ENCODE measurements at regions not wholly inside any gene's neighbourhood (a gene's known extent, or its start where the extent isn't known, plus 50 kb on each side); places are given as distances from the start of the nearest gene placed in this dataset.
A peak's percentile ranks its signal among the peaks of the same experiment; 100 is the strongest.
"Not testable (repeated sequence)": the region's sequence is repeated elsewhere in the genome, so short reads cannot be mapped to it uniquely, and the experiment has no call there.

GRCh38 chr7:12031186-12031585 lies 179.9 kb upstream of the TMEM106B start:
- no peak overlapping the region for H3K27ac Mint-ChIP-seq
- H3K4me1 Mint-ChIP-seq (ENCODE audit: low read depth): no peaks in the 10 kb centered on the region
- no peaks in the 10 kb centered on the region for H3K9me3 Mint-ChIP-seq
- peaks cover 19% of the 10 kb centered on the region for H3K27me3 Mint-ChIP-seq
- no peaks in the 10 kb centered on the region for H3K36me3 Mint-ChIP-seq (ENCODE audit: low read depth)
- no peak overlapping the region for H3K4me3 Mint-ChIP-seq

- no peaks in the 10 kb centered on the region for H3K36me3 Mint-ChIP-seq (ENCODE audit: low read depth)
- no peaks in the 10 kb centered on the region for H3K4me1 Mint-ChIP-seq (ENCODE audit: low read depth)
- peaks cover 19% of the 10 kb centered on the region for H3K27me3 Mint-ChIP-seq
- H3K27ac Mint-ChIP-seq: no peak overlapping the region
- H3K4me3 Mint-ChIP-seq: no peak overlapping the region
- no peaks in the 10 kb centered on the region for H3K9me3 Mint-ChIP-seq
Observed at GRCh38 chr7:12031638-12032037, 179.5 kb upstream of the TMEM106B start.

GRCh38 chr7:12032146-12032545 lies 178.9 kb upstream of the TMEM106B start:
- no peaks in the 10 kb centered on the region for H3K36me3 Mint-ChIP-seq (ENCODE audit: low read depth)
- no peak overlapping the region for H3K4me3 Mint-ChIP-seq
- H3K4me1 Mint-ChIP-seq (ENCODE audit: low read depth): no peaks in the 10 kb centered on the region
- no peak overlapping the region for H3K27ac Mint-ChIP-seq
- no peaks in the 10 kb centered on the region for H3K9me3 Mint-ChIP-seq
- peaks cover 19% of the 10 kb centered on the region for H3K27me3 Mint-ChIP-seq

- not testable (repeated sequence) for H3K4me1 Mint-ChIP-seq (ENCODE audit: low read depth); H3K27me3 Mint-ChIP-seq; H3K36me3 Mint-ChIP-seq (ENCODE audit: low read depth); H3K27ac Mint-ChIP-seq; H3K4me3 Mint-ChIP-seq; H3K9me3 Mint-ChIP-seq
Observed at GRCh38 chr7:12043457-12043856, 167.6 kb upstream of the TMEM106B start.

- H3K4me1 Mint-ChIP-seq (ENCODE audit: low read depth): no peaks in the 10 kb centered on the region
- no peaks in the 10 kb centered on the region for H3K36me3 Mint-ChIP-seq (ENCODE audit: low read depth)
- H3K9me3 Mint-ChIP-seq: peaks cover 20% of the 10 kb centered on the region
- H3K4me3 Mint-ChIP-seq: no peak overlapping the region
- H3K27me3 Mint-ChIP-seq: peaks cover 11% of the 10 kb centered on the region
- no peak overlapping the region for H3K27ac Mint-ChIP-seq
Observed at GRCh38 chr7:12052211-12052610, 158.9 kb upstream of the TMEM106B start.

GRCh38 chr7:12053561-12053960 lies 157.5 kb upstream of the TMEM106B start:
- Mint-ChIP-seq H3K4me3 (no peak overlapping the region), H3K4me1 (ENCODE audit: low read depth) (no peaks in the 10 kb centered on the region), H3K36me3 (ENCODE audit: low read depth) (no peaks in the 10 kb centered on the region), H3K9me3 (peaks cover 23% of the 10 kb centered on the region), H3K27ac (no peak overlapping the region), H3K27me3 (peaks cover 11% of the 10 kb centered on the region)

- Mint-ChIP-seq H3K27me3 (peaks cover 3% of the 10 kb centered on the region), H3K9me3 (peaks cover 23% of the 10 kb centered on the region), H3K4me1 (ENCODE audit: low read depth) (no peaks in the 10 kb centered on the region), H3K4me3 (no peak overlapping the region), H3K36me3 (ENCODE audit: low read depth) (no peaks in the 10 kb centered on the region), H3K27ac (no peak overlapping the region)
Observed at GRCh38 chr7:12054830-12055229, 156.3 kb upstream of the TMEM106B start.

GRCh38 chr7:12056381-12056780 lies 154.7 kb upstream of the TMEM106B start:
- H3K9me3 Mint-ChIP-seq: peaks cover 23% of the 10 kb centered on the region
- no peaks in the 10 kb centered on the region for H3K4me1 Mint-ChIP-seq (ENCODE audit: low read depth)
- H3K27me3 Mint-ChIP-seq: no peaks in the 10 kb centered on the region
- no peak overlapping the region for H3K4me3 Mint-ChIP-seq
- no peaks in the 10 kb centered on the region for H3K36me3 Mint-ChIP-seq (ENCODE audit: low read depth)
- no peak overlapping the region for H3K27ac Mint-ChIP-seq

GRCh38 chr7:12056977-12057376 lies 154.1 kb upstream of the TMEM106B start:
- no peaks in the 10 kb centered on the region for H3K4me1 Mint-ChIP-seq (ENCODE audit: low read depth)
- H3K4me3 Mint-ChIP-seq: no peak overlapping the region
- H3K36me3 Mint-ChIP-seq (ENCODE audit: low read depth): no peaks in the 10 kb centered on the region
- H3K27me3 Mint-ChIP-seq: no peaks in the 10 kb centered on the region
- H3K27ac Mint-ChIP-seq: no peak overlapping the region
- H3K9me3 Mint-ChIP-seq: peaks cover 23% of the 10 kb centered on the region

- Mint-ChIP-seq H3K9me3 (peaks cover 5% of the 10 kb centered on the region), H3K4me3 (no peak overlapping the region), H3K36me3 (ENCODE audit: low read depth) (no peaks in the 10 kb centered on the region), H3K27ac (no peak overlapping the region), H3K27me3 (no peaks in the 10 kb centered on the region), H3K4me1 (ENCODE audit: low read depth) (peaks cover 12% of the 10 kb centered on the region)
Observed at GRCh38 chr7:12062062-12062461, 149.0 kb upstream of the TMEM106B start.

GRCh38 chr7:12064586-12065127 lies 146.4 kb upstream of the TMEM106B start:
- no peaks in the 10 kb centered on the region for H3K27me3 Mint-ChIP-seq
- no peak overlapping the region for H3K27ac Mint-ChIP-seq
- no peaks in the 10 kb centered on the region for H3K36me3 Mint-ChIP-seq (ENCODE audit: low read depth)
- H3K4me3 Mint-ChIP-seq: no peak overlapping the region
- peaks cover 13% of the 10 kb centered on the region for H3K4me1 Mint-ChIP-seq (ENCODE audit: low read depth)
- no peaks in the 10 kb centered on the region for H3K9me3 Mint-ChIP-seq

GRCh38 chr7:12066004-12066403 lies 145.1 kb upstream of the TMEM106B start:
- Mint-ChIP-seq H3K4me1 (ENCODE audit: low read depth) (peaks cover 13% of the 10 kb centered on the region), H3K27me3 (no peaks in the 10 kb centered on the region), H3K9me3 (no peaks in the 10 kb centered on the region), H3K36me3 (ENCODE audit: low read depth) (no peaks in the 10 kb centered on the region), H3K27ac (peak overlapping the region; percentile 41), H3K4me3 (no peak overlapping the region)

GRCh38 chr7:12066521-12066920 lies 144.6 kb upstream of the TMEM106B start:
- Mint-ChIP-seq H3K27ac (no peak overlapping the region), H3K4me1 (ENCODE audit: low read depth) (peaks cover 13% of the 10 kb centered on the region), H3K36me3 (ENCODE audit: low read depth) (no peaks in the 10 kb centered on the region), H3K4me3 (no peak overlapping the region), H3K9me3 (no peaks in the 10 kb centered on the region), H3K27me3 (no peaks in the 10 kb centered on the region)

GRCh38 chr7:12067156-12067831 lies 143.8 kb upstream of the TMEM106B start:
- H3K27ac Mint-ChIP-seq: no peak overlapping the region
- H3K27me3 Mint-ChIP-seq: no peaks in the 10 kb centered on the region
- no peaks in the 10 kb centered on the region for H3K36me3 Mint-ChIP-seq (ENCODE audit: low read depth)
- no peak overlapping the region for H3K4me3 Mint-ChIP-seq
- H3K4me1 Mint-ChIP-seq (ENCODE audit: low read depth): peaks cover 13% of the 10 kb centered on the region
- no peaks in the 10 kb centered on the region for H3K9me3 Mint-ChIP-seq

GRCh38 chr7:12069757-12070156 lies 141.3 kb upstream of the TMEM106B start:
- no peaks in the 10 kb centered on the region for H3K27me3 Mint-ChIP-seq
- H3K27ac Mint-ChIP-seq: no peak overlapping the region
- H3K4me1 Mint-ChIP-seq (ENCODE audit: low read depth): peaks cover 13% of the 10 kb centered on the region
- no peaks in the 10 kb centered on the region for H3K36me3 Mint-ChIP-seq (ENCODE audit: low read depth)
- no peak overlapping the region for H3K4me3 Mint-ChIP-seq
- peaks cover 3% of the 10 kb centered on the region for H3K9me3 Mint-ChIP-seq

- Mint-ChIP-seq H3K4me1 (ENCODE audit: low read depth) (no peaks in the 10 kb centered on the region), H3K9me3 (peaks cover 22% of the 10 kb centered on the region), H3K27me3 (no peaks in the 10 kb centered on the region), H3K4me3 (no peak overlapping the region), H3K36me3 (ENCODE audit: low read depth) (no peaks in the 10 kb centered on the region), H3K27ac (no peak overlapping the region)
Observed at GRCh38 chr7:12074889-12075288, 136.2 kb upstream of the TMEM106B start.
